GM20000 (cell line): ENCODE measurements at regions not wholly inside any gene's neighbourhood (a gene's known extent, or its start where the extent isn't known, plus 50 kb on each side); places are given as distances from the start of the nearest gene placed in this dataset.

ENCODE experiments used
- DNase-seq: peaks from one replicate; pipeline ENCODE4 v3.0.0; 2012; ENCODE audit warnings: low spot score
- CTCF ChIP-seq: IDR thresholded peaks from 2 replicates; pipeline ENCODE4 v1.5.1; 2012; ENCODE audit warnings: mild to moderate bottlenecking, control low read depth; ENCODE audit errors: extremely low read depth, missing control alignments

- TF ChIP-seq CTCF, result no peak
Observed at GRCh38 chr3:94671078-94671477, 608.2 kb downstream of the NSUN3 start.

GRCh38 chr3:94673876-94674275 lies 611.0 kb downstream of the NSUN3 start:
- TF ChIP-seq CTCF, result no peak
- DNase-seq, result no peak

More at GRCh38 chr3:94671078-94671477, 608.2 kb downstream of the NSUN3 start:
- no peak for DNase-seq

GRCh38 chr3:94686208-94686607 lies 623.3 kb downstream of the NSUN3 start:
- no peak for TF ChIP-seq CTCF
- no peak for DNase-seq

- DNase-seq, result no peak
- no peak for TF ChIP-seq CTCF
Observed at GRCh38 chr3:94693997-94694640, 631.3 kb downstream of the NSUN3 start.

- no peak for DNase-seq
- no peak for TF ChIP-seq CTCF
Observed at GRCh38 chr3:94694894-94695293, 632.0 kb downstream of the NSUN3 start.

- no peak for TF ChIP-seq CTCF
- DNase-seq, result no peak
Observed at GRCh38 chr3:94704467-94704866, 641.6 kb downstream of the NSUN3 start.

GRCh38 chr3:94709249-94709902 lies 646.5 kb downstream of the NSUN3 start:
- no peak for DNase-seq
- TF ChIP-seq CTCF, result no peak
